DOHH2 (cell line): ENCODE measurements at regions not wholly inside any gene's neighbourhood (a gene's known extent, or its start where the extent isn't known, plus 50 kb on each side); places are given as distances from the start of the nearest gene placed in this dataset.

Experiments used
- H3F3A ChIP-seq: fragments of 200-600 bp; sonication (generic), shearing (Covaris generic); 2 replicates; pipeline ENCODE4 v1.6.0; 2016; ENCODE audit warnings: antibody characterized with exemption, mild to moderate bottlenecking; ENCODE audit not compliant: control insufficient read depth, insufficient read depth
- H3K27ac ChIP-seq: fragments of 200-600 bp; sonication (generic); 2 replicates; pipeline ENCODE4 v1.5.1; 2014; ENCODE audit warnings: low read depth, mild to moderate bottlenecking, low read length, moderate library complexity
- H3K27me3 ChIP-seq: fragments of 200-600 bp; sonication (generic); 2 replicates; pipeline ENCODE4 v1.6.1; 2014; ENCODE audit warnings: mild to moderate bottlenecking, low read length, mixed read lengths; ENCODE audit not compliant: control insufficient read depth
- H3K36me3 ChIP-seq: fragments of 200-600 bp; sonication (generic); 2 replicates; pipeline ENCODE4 v1.6.1; 2014; ENCODE audit warnings: mild to moderate bottlenecking, low read length, moderate library complexity, mixed read lengths; ENCODE audit not compliant: control insufficient read depth
- H3K4me1 ChIP-seq: fragments of 200-600 bp; sonication (generic); 2 replicates; pipeline ENCODE4 v1.6.1; 2014; ENCODE audit warnings: mild to moderate bottlenecking, low read length, mixed read lengths; ENCODE audit not compliant: control insufficient read depth
- H3K4me2 ChIP-seq: fragments of 200-600 bp; sonication (generic); 2 replicates; pipeline ENCODE4 v1.6.0; 2014; ENCODE audit warnings: mild to moderate bottlenecking, low read length, moderate library complexity
- H3K4me3 ChIP-seq: fragments of 200-600 bp; sonication (generic); 2 replicates; pipeline ENCODE4 v1.5.1; 2014; ENCODE audit warnings: mild to moderate bottlenecking, low read length, mixed read lengths
- H3K79me2 ChIP-seq: fragments of 200-600 bp; sonication (generic); 2 replicates; pipeline ENCODE4 v1.6.1; 2014; ENCODE audit warnings: mild to moderate bottlenecking, low read length, mixed read lengths; ENCODE audit not compliant: control insufficient read depth
- H3K9me2 ChIP-seq: fragments of 200-600 bp; sonication (generic); replicated peaks from 2 replicates; pipeline ENCODE4 v1.6.1; 2014; ENCODE audit warnings: mild to moderate bottlenecking, low read length, mixed read lengths; ENCODE audit not compliant: control insufficient read depth
- H3K9me3 ChIP-seq: fragments of 200-600 bp; sonication (generic); 2 replicates; pipeline ENCODE4 v1.6.1; 2014; ENCODE audit warnings: antibody characterized with exemption, low read length, mixed read lengths; ENCODE audit not compliant: control insufficient read depth, insufficient read depth
- H4K20me1 ChIP-seq: fragments of 200-600 bp; sonication (generic); 2 replicates; pipeline ENCODE4 v1.6.0; 2014; ENCODE audit warnings: low read depth, mild to moderate bottlenecking, antibody characterized with exemption, low read length, moderate library complexity; ENCODE audit not compliant: control insufficient read depth, insufficient read depth
- CTCF ChIP-seq: fragments of 200-600 bp; sonication (generic); IDR thresholded peaks from one replicate; pipeline ENCODE4 v1.5.1; 2014; ENCODE audit warnings: antibody characterized with exemption, mild to moderate bottlenecking, low read depth, low read length; ENCODE audit not compliant: poor library complexity, severe bottlenecking
- EZH2phosphoT487 ChIP-seq: fragments of 200-600 bp; sonication (generic); IDR thresholded peaks from 2 replicates; pipeline ENCODE4 v1.6.1; 2017; ENCODE audit warnings: borderline replicate concordance, mild to moderate bottlenecking, antibody characterized with exemption, low read length, moderate library complexity, mixed read lengths

GRCh38 chr14:104464907-104465306 lies 114.7 kb upstream of the C14orf180 start:
- H4K20me1 ChIP-seq = no peaks in the 10 kb centered on the region
- no peak overlapping the region for H3K4me3 ChIP-seq
- no peaks in the 10 kb centered on the region for H3K9me2 ChIP-seq
- H3K27ac ChIP-seq = no peak overlapping the region
- no peaks in the 10 kb centered on the region for H3F3A ChIP-seq
- TF ChIP-seq EZH2phosphoT487 (no peak), CTCF (no peak)
- no peaks in the 10 kb centered on the region for H3K79me2 ChIP-seq
- H3K9me3 ChIP-seq = no peaks in the 10 kb centered on the region
- no peaks in the 10 kb centered on the region for H3K4me1 ChIP-seq
- H3K36me3 ChIP-seq = no peaks in the 10 kb centered on the region
- H3K4me2 ChIP-seq = no peak overlapping the region
- peaks cover 6% of the 10 kb centered on the region; the same call in 1 of the 2 replicates for H3K27me3 ChIP-seq

GRCh38 chr14:104465482-104466390 lies 113.8 kb upstream of the C14orf180 start:
- TF ChIP-seq EZH2phosphoT487 = no peak
- no peak for TF ChIP-seq CTCF
- H3K9me2 ChIP-seq = no peaks in the 10 kb centered on the region
- no peak overlapping the region for H3K27ac ChIP-seq
- no peaks in the 10 kb centered on the region for H3K36me3 ChIP-seq
- H3K9me3 ChIP-seq = no peaks in the 10 kb centered on the region
- H3K27me3 ChIP-seq = peaks cover 6% of the 10 kb centered on the region; the same call in 1 of the 2 replicates
- H3K4me2 ChIP-seq = no peak overlapping the region
- no peaks in the 10 kb centered on the region for H4K20me1 ChIP-seq
- no peaks in the 10 kb centered on the region for H3K4me1 ChIP-seq
- no peaks in the 10 kb centered on the region for H3K79me2 ChIP-seq
- no peak overlapping the region for H3K4me3 ChIP-seq
- no peaks in the 10 kb centered on the region for H3F3A ChIP-seq

GRCh38 chr14:104467236-104467635 lies 112.3 kb upstream of the C14orf180 start:
- no peaks in the 10 kb centered on the region for H3K4me1 ChIP-seq
- H3K79me2 ChIP-seq = no peaks in the 10 kb centered on the region
- H3K4me2 ChIP-seq = no peak overlapping the region
- H4K20me1 ChIP-seq = no peaks in the 10 kb centered on the region
- H3K4me3 ChIP-seq = no peak overlapping the region
- H3K9me3 ChIP-seq = no peaks in the 10 kb centered on the region
- no peaks in the 10 kb centered on the region for H3F3A ChIP-seq
- H3K27ac ChIP-seq = no peak overlapping the region
- H3K36me3 ChIP-seq = no peaks in the 10 kb centered on the region
- no peak for TF ChIP-seq CTCF
- peaks cover 6% of the 10 kb centered on the region; the same call in 1 of the 2 replicates for H3K27me3 ChIP-seq
- H3K9me2 ChIP-seq = no peaks in the 10 kb centered on the region
